Stimulated activated naive CD8-positive, alpha-beta T cell treated with anti-CD3 and anti-CD28 coated beads, Interleukin-15, Interleukin-2, amounts not matched to agents 100 U/mL and 50 U/mL, for 24 hours (primary cell): ENCODE measurements at regions not wholly inside any gene's neighbourhood (a gene's known extent, or its start where the extent isn't known, plus 50 kb on each side); places are given as distances from the start of the nearest gene placed in this dataset.
"Not testable (repeated sequence)": the region's sequence is repeated elsewhere in the genome, so short reads cannot be mapped to it uniquely, and the experiment has no call there.

Experiments used
- ATAC-seq: fragments of 150-1000 bp; cut with Tn5 transposase; one replicate; pipeline ENCODE4 v1.10.0; 2021
- DNase-seq: peaks from one replicate; pipeline ENCODE4 v3.0.0; 2021

DNA sequence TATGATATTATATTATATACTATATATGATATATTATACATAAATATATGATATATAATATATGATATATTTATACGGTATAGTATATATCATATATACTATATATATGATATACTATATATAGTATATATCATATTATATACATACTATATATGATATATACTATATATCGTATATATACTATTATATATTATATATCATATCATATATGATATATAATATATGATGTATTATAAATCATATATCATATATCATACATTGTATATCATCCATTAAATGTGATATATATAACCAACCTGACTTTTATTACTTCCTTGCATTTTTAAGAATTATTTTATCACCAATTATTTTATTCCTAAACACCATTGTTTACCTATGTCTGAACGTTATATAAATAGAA lies 146.6 kb upstream of the PRSS16 start:
- no peak for ATAC-seq
- no peak for DNase-seq

DNA sequence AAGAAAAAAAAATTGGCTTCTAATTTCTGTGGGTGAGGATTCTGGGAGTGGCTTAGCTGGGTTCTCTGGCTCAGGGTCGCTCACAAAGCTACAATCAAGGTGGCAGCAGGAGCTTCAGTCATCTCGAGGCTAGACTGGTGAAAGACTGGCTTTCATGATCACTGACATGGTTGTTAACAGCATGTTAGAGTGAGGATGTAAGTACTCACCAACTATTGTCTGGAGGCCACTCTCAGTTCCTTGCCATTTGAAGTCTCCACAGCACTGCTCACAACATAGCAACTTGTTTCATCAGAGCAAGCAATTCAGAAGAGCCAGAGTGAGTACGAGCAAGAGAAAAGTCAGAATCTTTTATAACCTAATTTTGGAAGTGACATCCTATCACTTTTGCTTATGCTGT lies 145.7 kb upstream of the PRSS16 start:
- DNase-seq, result no peak
- no peak for ATAC-seq

DNA sequence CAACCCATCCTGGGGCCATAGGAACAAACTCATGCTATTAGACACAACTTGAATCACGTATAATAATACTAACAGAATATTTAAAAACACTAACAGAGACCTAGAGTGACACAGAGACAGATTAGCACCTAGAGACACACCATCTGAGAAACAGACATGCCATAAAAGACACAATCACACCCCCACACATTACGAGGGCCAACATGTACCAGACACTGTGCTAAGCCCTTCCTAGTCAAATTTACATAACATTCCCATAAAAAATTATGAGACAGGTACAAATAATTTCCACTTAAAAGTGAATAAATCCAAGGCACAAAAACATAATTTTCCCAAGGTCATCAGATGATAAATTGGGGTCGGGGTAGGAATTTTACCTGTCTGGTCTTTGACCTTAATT lies 141.1 kb upstream of the PRSS16 start:
- DNase-seq, result no peak
- ATAC-seq, result no peak

- no peak for ATAC-seq
- no peak for DNase-seq
Observed at GRCh38 chr6:27111743-27112142, 135.8 kb upstream of the PRSS16 start.

DNA sequence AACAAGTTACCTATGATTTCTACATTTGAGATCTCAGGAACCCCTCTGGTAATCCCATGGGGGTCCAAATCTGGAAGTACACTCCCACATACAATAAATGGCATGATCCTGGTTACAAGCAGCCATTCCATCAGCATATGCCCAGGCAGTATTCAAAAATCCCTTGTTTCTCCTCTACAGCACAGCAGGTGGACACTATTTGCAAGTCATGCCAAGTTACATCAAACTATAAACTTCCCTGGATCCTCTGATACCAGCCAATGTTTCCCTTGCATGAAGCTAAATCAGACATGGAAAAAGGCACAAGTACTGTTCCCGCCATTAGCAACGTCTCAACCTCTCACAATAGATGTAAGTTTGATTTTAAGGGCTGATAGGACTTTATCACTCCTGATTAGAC lies 134.5 kb upstream of the PRSS16 start:
- DNase-seq (no peak), ATAC-seq (no peak)

DNA sequence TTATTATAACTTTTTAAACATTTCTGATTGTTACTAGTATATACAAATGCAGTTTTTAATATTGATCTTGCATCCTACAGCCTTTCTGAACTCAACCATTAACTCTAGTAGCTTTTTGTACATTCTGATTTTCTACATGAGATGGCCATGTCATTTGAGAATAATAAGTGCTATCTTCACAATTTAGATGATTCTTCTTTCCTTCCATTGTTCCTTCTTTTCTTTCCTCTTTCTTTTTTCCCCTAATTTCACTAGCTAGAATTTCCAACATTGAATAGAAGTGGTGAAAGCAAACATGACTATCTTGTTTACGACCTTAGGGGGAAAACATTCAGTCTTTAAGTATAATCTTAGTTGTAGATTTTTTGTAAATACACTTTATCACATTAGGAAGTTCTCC lies 128.2 kb upstream of the PRSS16 start:
- ATAC-seq (no peak), DNase-seq (no peak)

- ATAC-seq, result no peak
- DNase-seq, result no peak
Observed at GRCh38 chr6:27119761-27120160, 127.7 kb upstream of the PRSS16 start.

GRCh38 chr6:27121640-27122039 lies 125.9 kb upstream of the PRSS16 start:
- no peak for DNase-seq

GRCh38 chr6:27124252-27124657 lies 123.2 kb upstream of the PRSS16 start:
- ATAC-seq, result no peak
- DNase-seq, result no peak

More at GRCh38 chr6:27121640-27122039, 125.9 kb upstream of the PRSS16 start:
- ATAC-seq, result no peak

DNA sequence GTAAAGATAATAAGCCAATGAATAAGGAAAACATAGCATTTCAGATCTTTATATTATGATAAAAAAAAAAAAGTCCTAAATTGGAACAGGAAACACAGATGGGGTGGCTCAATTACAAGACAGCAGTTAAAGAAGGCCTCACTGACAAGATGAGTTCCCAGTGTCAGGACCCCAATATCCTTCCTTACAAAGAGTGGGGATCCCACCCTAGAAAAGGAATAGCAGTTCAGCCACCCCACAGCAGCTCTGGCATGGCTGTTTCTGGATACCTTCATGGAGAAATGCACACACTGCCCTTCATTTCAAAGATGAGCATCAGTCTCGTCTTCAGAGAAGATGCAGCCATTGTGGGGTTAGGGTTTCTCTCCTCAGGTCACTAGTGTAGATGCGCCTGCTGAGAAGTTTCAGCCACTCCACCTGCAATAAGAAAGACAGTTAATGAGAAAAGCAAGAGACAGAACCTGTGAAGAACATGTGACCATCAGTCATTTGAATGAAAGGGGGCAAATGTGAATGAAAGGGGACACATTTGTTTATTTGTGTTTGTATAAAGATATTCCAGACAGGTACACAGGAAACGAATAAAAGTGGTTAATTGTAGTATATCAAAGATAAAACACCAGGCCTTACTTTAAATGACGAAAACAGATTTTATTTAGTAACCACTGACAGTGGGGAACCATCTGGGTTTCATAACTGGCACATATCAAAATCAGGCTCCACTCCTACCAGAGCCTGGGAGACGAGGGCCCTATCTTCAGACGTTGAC lies 121.3 kb upstream of the PRSS16 start:
- no peak for ATAC-seq

DNA sequence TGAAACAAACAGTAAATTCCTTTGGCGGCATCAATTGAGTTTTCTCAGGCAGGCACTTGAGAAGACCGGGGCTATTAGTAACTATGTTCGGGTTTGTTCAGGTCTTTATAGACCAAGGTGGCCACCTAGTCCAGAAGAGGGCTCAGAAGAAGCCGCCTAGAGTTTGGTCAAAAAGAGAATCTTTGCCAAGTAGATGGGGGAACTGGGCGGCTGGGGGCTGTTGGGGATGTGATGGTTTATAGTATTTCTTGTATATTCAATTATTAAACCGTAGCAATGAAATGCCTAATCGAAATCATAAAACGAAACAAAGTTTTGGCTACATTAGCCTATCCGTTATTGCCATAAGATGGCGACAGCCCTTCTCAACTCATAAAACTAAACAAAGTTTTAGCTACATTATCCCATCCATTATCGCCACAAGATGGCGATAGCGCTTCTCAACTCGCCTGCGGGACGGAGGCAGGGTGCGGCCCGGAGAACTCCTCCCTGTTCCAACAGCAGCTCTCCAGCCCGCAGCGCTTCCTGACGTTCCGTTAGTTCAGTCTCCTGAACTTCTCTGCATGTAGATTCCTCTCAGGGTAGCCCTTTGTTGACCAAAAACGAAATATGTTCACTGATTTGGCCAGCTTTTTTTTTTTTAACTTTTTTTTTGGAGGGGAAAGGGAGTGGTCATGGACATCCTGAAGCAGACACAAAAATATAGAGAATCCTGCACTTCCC lies 120.5 kb upstream of the PRSS16 start:
- ATAC-seq (peak; percentile 85), DNase-seq (peak; percentile 84)

More for the DNA sequence above, 121.3 kb upstream of the PRSS16 start:
- no peak for DNase-seq

GRCh38 chr6:27127874-27128273 lies 119.6 kb upstream of the PRSS16 start:
- DNase-seq, ATAC-seq: not testable (repeated sequence)

GRCh38 chr6:27128311-27129094 lies 119.0 kb upstream of the PRSS16 start:
- ATAC-seq, result no peak
- no peak for DNase-seq

DNA sequence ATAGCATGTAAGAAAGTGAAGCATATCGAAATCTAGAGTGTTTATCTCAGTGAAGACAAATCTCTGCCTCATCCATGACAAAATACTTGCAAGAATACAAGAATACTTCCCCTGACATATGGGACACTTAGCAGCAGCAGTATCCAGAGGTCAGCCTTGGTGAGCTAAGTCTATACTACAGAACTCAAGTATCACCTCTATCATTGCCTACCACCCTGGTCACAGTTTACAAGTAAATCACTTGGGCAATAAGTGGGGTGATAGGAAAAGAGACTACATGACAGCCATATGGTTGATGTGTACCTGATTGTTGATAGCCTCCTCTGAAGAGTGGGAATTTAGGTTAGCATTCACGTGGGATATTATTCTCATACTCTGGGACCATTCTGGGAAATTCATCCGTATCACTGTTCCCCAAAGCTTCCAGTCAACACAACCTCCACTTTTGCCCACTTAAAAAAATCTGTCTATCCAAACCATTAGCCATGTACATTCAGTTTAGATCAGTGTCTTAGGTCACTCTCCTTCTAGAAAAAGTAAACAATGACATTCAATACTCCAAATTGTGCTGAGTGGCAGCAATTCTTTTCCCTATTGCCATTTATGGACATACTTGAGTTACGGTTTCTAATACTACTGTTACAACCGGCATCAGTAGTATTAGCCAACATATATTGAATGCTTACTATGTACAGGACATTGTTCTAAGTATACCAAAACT lies 118.2 kb upstream of the PRSS16 start:
- ATAC-seq, result no peak
- DNase-seq, result no peak

GRCh38 chr6:27129917-27130316 lies 117.6 kb upstream of the PRSS16 start:
- DNase-seq (no peak), ATAC-seq (no peak)

- DNase-seq (no peak), ATAC-seq (no peak)
Observed at GRCh38 chr6:27130668-27131428, 116.7 kb upstream of the PRSS16 start.

DNA sequence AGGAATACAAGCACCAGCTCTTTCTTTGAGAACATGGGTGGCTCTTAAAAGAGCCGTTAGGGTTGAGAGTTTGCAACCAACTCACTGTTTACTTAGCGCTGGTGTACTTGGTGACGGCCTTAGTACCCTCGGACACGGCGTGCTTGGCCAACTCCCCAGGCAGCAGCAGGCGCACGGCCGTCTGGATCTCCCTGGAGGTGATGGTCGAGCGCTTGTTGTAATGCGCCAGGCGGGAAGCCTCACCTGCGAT lies 115.3 kb upstream of the PRSS16 start:
- ATAC-seq, result peak; percentile 17
- not testable (repeated sequence) for DNase-seq

- ATAC-seq, result peak; percentile 85
- DNase-seq, result peak; percentile 89
Observed at GRCh38 chr6:27132532-27133280, 114.8 kb upstream of the PRSS16 start.

DNA sequence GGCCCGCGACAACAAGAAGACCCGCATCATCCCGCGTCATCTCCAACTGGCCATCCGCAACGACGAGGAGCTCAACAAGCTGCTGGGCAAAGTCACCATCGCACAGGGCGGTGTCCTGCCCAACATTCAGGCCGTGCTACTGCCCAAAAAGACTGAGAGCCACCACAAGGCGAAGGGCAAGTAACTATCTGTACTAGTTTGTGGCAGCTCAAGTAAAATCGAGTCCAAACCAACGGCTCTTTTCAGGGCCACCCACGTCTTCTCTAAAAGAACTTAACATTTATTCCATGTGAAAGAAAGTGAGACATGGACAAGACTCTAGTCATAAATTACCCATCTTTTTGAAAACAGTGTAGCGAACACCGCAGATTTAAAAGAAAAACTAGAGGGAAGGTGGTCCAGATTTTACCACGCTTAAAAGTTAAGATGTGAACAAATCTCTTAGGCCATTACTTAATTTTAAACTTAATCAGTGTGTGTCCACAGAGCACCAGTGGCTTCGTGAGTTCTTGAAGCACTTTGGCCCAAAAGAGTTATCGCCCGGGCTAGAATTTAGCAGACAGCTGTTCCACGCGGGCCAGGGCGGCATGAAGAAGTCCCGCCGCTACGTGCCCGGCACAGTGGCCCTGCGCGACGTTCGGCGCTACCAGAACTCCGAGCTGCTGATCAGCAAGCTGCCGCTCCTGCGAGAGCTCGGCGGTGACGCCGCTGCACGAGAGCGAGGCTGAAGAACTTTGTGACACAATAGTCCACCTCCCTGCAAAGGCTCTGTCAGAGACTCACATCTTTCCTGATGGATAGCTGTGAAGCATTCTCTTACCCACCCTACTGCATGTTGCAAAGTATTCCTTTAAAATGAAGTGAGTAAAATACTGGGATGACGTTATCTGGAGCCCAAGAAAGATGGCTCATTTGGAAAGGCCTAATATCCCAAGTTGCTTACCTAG lies 113.9 kb upstream of the PRSS16 start:
- DNase-seq, result peak; percentile 79
- ATAC-seq, result peak; percentile 36
